ENCODE measurements at regions not wholly inside any gene's neighbourhood (a gene's known extent, or its start where the extent isn't known, plus 50 kb on each side); places are given as distances from the start of the nearest gene placed in this dataset.

DNA sequence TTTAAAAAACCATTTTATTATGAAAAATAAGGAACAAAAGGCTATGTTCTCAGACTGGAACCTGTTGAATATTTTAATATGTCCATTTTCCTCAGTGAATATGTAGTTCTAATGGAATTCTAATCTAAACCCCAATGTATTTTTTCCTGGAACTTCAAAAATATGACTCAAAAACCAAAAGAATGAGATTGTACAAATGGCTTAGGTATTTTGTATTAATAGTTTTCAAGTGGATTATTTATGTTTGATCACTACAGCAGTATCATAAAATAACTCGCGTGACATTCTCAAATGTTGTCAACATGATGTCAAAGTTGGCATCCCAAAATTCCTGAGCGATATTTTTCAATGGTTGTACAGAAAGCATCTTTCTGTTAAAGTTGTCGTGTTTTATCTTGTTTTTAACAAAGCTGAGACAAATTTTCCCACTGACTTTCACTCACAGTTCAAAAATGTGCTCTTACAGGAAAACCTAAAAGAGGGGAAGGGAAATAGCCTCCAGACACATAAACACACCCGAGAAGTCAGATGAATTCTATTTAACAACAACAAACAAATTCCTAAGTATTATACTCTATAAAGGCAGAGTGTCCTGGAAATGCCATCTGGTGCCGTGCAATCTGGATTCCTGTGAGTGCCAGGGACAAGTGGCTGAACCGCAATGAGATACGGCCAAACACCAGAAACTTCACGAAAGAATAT lies 68.1 kb upstream of the TAS2R1 start:
- H3K27me3 ChIP-seq (ENCODE audit: control insufficient read depth in 1 of 2, insufficient read depth in 2 of 2, low read length in 2 of 2): no peaks in the 10 kb centered on the region
- H3K27ac ChIP-seq (ENCODE audit: low read depth in 2 of 2, low read length in 1 of 2): no peak overlapping the region
- 72 to 73% methylated on average over 9 of the region's 9 CpGs for WGBS, 2 donors
- H3K4me3 ChIP-seq (ENCODE audit: low read depth in 1 of 2, low read length in 2 of 2): no peak overlapping the region
- no peaks in the 10 kb centered on the region for H3K4me1 ChIP-seq (ENCODE audit: control insufficient read depth in 2 of 2, insufficient read depth in 2 of 2, low read length in 1 of 2)
- H3K36me3 ChIP-seq (ENCODE audit: control insufficient read depth in 2 of 2, insufficient read depth in 2 of 2, low read length in 1 of 2): no peaks in the 10 kb centered on the region
- no peaks in the 10 kb centered on the region for H3K9me3 ChIP-seq (ENCODE audit: control insufficient read depth in 2 of 2, insufficient read depth in 1 of 2, low read depth in 1 of 2, low read length in 1 of 2)

DNA sequence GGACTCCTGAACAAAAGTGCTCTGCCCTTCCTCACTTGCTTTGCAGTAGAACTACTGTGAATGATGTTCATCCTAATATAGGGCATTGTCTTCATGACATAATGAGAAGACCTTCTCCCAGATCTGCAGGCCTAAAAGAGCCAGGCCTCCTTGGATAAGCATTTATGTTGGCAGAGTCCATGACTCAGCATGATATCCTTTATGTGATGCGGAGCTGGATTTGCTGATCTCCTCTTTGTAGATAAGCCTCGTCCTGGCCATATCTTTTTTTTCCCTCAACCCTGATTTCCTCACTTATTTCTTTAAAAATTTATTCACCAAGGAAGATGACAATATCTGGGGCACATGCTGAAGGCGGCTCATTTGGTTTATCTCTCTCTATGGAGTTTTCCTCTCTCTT lies 62.4 kb upstream of the TAS2R1 start:
- WGBS, 2 donors: 81 to 86% methylated on average over 3 of the region's 3 CpGs
- H3K27ac ChIP-seq (ENCODE audit: low read depth in 2 of 2, low read length in 1 of 2): no peak overlapping the region
- H3K9me3 ChIP-seq (ENCODE audit: control insufficient read depth in 2 of 2, insufficient read depth in 1 of 2, low read depth in 1 of 2, low read length in 1 of 2): no peaks in the 10 kb centered on the region
- H3K36me3 ChIP-seq (ENCODE audit: control insufficient read depth in 2 of 2, insufficient read depth in 2 of 2, low read length in 1 of 2): no peaks in the 10 kb centered on the region
- no peaks in the 10 kb centered on the region for H3K4me1 ChIP-seq (ENCODE audit: control insufficient read depth in 2 of 2, insufficient read depth in 2 of 2, low read length in 1 of 2)
- H3K27me3 ChIP-seq (ENCODE audit: control insufficient read depth in 1 of 2, insufficient read depth in 2 of 2, low read length in 2 of 2): no peaks in the 10 kb centered on the region
- no peak overlapping the region for H3K4me3 ChIP-seq (ENCODE audit: low read depth in 1 of 2, low read length in 2 of 2)

DNA sequence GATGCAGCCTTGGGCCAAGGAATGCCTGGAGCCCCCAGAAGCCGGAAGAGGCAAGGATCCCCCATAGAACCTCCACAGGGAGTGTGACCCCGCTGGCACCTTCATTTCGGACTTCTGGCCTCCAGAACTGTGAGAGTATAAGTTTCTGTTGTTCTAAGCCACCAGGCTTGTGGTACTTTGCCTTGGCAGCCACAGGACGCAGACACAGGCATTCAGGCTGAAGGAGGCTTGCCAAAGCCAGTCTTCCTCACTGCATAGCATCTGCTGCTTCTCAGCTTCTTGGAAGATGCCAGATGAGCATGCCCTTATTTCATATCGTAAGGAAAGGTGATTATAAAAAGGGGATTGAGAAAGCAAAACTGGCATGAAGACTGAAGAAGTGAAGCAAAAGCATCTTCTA lies 61.1 kb upstream of the TAS2R1 start:
- no peaks in the 10 kb centered on the region for H3K27me3 ChIP-seq (ENCODE audit: control insufficient read depth in 1 of 2, insufficient read depth in 2 of 2, low read length in 2 of 2)
- no peak overlapping the region for H3K27ac ChIP-seq (ENCODE audit: low read depth in 2 of 2, low read length in 1 of 2)
- WGBS, 2 donors: 81 to 83% methylated on average over 5 of the region's 5 CpGs
- H3K9me3 ChIP-seq (ENCODE audit: control insufficient read depth in 2 of 2, insufficient read depth in 1 of 2, low read depth in 1 of 2, low read length in 1 of 2): no peaks in the 10 kb centered on the region
- no peak overlapping the region for H3K4me3 ChIP-seq (ENCODE audit: low read depth in 1 of 2, low read length in 2 of 2)
- H3K36me3 ChIP-seq (ENCODE audit: control insufficient read depth in 2 of 2, insufficient read depth in 2 of 2, low read length in 1 of 2): no peaks in the 10 kb centered on the region
- no peaks in the 10 kb centered on the region for H3K4me1 ChIP-seq (ENCODE audit: control insufficient read depth in 2 of 2, insufficient read depth in 2 of 2, low read length in 1 of 2)

DNA sequence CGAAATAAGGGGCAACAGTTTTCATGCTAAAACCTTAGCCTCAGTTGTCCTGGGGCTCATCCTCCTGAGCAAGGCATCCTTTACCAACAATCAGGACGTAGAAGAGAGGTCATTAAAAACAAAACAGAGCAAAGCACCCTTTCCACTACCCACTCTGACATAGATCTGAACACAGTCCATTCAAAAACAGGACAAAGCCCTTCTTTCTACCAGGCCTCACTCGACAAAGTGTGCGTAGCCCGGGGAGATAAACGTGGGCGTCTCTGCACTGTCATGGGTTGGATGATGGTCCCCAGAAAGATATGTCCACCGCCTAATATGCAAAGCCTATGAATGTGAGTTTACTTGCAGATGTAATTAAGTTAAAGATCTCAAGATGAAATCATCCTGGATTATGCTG lies 60.6 kb upstream of the TAS2R1 start:
- H3K27ac ChIP-seq (ENCODE audit: low read depth in 2 of 2, low read length in 1 of 2): no peak overlapping the region
- H3K27me3 ChIP-seq (ENCODE audit: control insufficient read depth in 1 of 2, insufficient read depth in 2 of 2, low read length in 2 of 2): no peaks in the 10 kb centered on the region
- H3K9me3 ChIP-seq (ENCODE audit: control insufficient read depth in 2 of 2, insufficient read depth in 1 of 2, low read depth in 1 of 2, low read length in 1 of 2): no peaks in the 10 kb centered on the region
- 74 to 76% methylated on average over 8 of the region's 8 CpGs for WGBS, 2 donors
- no peaks in the 10 kb centered on the region for H3K36me3 ChIP-seq (ENCODE audit: control insufficient read depth in 2 of 2, insufficient read depth in 2 of 2, low read length in 1 of 2)
- no peak overlapping the region for H3K4me3 ChIP-seq (ENCODE audit: low read depth in 1 of 2, low read length in 2 of 2)
- H3K4me1 ChIP-seq (ENCODE audit: control insufficient read depth in 2 of 2, insufficient read depth in 2 of 2, low read length in 1 of 2): no peaks in the 10 kb centered on the region

DNA sequence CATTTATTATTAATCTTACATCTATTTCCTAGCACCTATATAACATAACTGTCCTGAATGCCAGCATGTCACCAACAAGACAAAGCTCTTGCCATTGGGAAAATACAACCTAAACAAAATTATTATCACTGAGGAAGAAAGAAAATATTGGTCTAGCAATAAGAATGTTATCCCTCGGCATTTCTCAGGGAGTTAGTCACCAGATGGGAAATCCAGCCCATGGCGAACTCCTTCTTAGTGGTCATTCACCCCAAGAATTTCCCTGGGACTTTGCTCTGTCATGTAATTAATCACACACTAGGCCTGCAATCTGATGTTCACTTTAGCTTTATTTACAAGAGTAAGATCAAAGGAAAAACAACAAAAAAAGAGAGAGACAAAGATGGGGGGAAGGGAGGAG lies 56.1 kb upstream of the TAS2R1 start:
- H3K4me1 ChIP-seq (ENCODE audit: control insufficient read depth in 2 of 2, insufficient read depth in 2 of 2, low read length in 1 of 2): no peaks in the 10 kb centered on the region
- H3K27me3 ChIP-seq (ENCODE audit: control insufficient read depth in 1 of 2, insufficient read depth in 2 of 2, low read length in 2 of 2): no peaks in the 10 kb centered on the region
- WGBS, 2 donors: 71 to 73% methylated on average over 2 of the region's 2 CpGs
- H3K27ac ChIP-seq (ENCODE audit: low read depth in 2 of 2, low read length in 1 of 2): no peak overlapping the region
- no peaks in the 10 kb centered on the region for H3K9me3 ChIP-seq (ENCODE audit: control insufficient read depth in 2 of 2, insufficient read depth in 1 of 2, low read depth in 1 of 2, low read length in 1 of 2)
- H3K36me3 ChIP-seq (ENCODE audit: control insufficient read depth in 2 of 2, insufficient read depth in 2 of 2, low read length in 1 of 2): no peaks in the 10 kb centered on the region
- no peak overlapping the region for H3K4me3 ChIP-seq (ENCODE audit: low read depth in 1 of 2, low read length in 2 of 2)

DNA sequence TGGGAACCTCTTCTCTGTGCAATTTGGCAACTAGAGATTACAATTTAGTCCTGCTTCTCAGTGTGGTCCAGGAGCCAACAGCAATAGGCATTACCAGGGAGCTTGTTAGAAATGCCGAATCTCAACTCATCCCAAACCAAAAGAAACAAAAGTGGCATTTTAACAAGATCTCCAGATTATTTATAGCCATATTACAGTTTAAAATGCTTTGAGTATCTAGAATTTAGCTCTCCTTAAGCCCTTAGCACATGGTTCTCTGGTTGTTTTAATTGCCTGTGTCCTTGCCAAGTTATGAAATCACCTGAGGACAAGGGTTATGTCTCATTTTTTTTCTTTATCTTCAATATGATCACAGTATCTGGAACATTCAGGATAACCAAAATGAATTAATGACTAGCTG lies 51.6 kb upstream of the TAS2R1 start:
- no peak overlapping the region for H3K4me3 ChIP-seq (ENCODE audit: low read depth in 1 of 2, low read length in 2 of 2)
- no peaks in the 10 kb centered on the region for H3K9me3 ChIP-seq (ENCODE audit: control insufficient read depth in 2 of 2, insufficient read depth in 1 of 2, low read depth in 1 of 2, low read length in 1 of 2)
- no peak overlapping the region for H3K27ac ChIP-seq (ENCODE audit: low read depth in 2 of 2, low read length in 1 of 2)
- no peaks in the 10 kb centered on the region for H3K27me3 ChIP-seq (ENCODE audit: control insufficient read depth in 1 of 2, insufficient read depth in 2 of 2, low read length in 2 of 2)
- no peaks in the 10 kb centered on the region for H3K36me3 ChIP-seq (ENCODE audit: control insufficient read depth in 2 of 2, insufficient read depth in 2 of 2, low read length in 1 of 2)
- H3K4me1 ChIP-seq (ENCODE audit: control insufficient read depth in 2 of 2, insufficient read depth in 2 of 2, low read length in 1 of 2): no peaks in the 10 kb centered on the region
- WGBS, 2 donors: 49 to 57% methylated on average over 1 of the region's 1 CpG

Data from esophagus (tissue), 2 donors.